Kidney (tissue), 13 donors: ENCODE measurements at regions not wholly inside any gene's neighbourhood (a gene's known extent, or its start where the extent isn't known, plus 50 kb on each side); places are given as distances from the start of the nearest gene placed in this dataset.
"Not testable (repeated sequence)": the region's sequence is repeated elsewhere in the genome, so short reads cannot be mapped to it uniquely, and the experiment has no call there.

Experiments used
- DNase-seq, 5 donors: peaks; one replicate each; pipeline ENCODE4 v3.0.0-alpha.2; 2013 to 2020
- FAIRE-seq: peaks from 2 replicates; lab custom pipeline; 2012; peaks lifted over from hg19 to GRCh38; lab: Jason Lieb, UNC
- H3K27ac ChIP-seq, 2 donors: one replicate each; pipeline ENCODE4 v1.7.0; 2013; ENCODE audit warnings: low read depth in 2 of 2, low read length in 2 of 2, inconsistent platforms in 1 of 2
- H3K27me3 ChIP-seq: one replicate; pipeline ENCODE4 v1.7.1; 2013; ENCODE audit warnings: low read length, inconsistent platforms; ENCODE audit not compliant: control insufficient read depth, insufficient read depth
- H3K36me3 ChIP-seq, 3 donors: one replicate each; pipeline versions ENCODE4 v1.7.0 to v1.7.1; 2013; ENCODE audit warnings: low read length in 3 of 3, control low read depth in 1 of 3, inconsistent platforms in 1 of 3; ENCODE audit not compliant: insufficient read depth in 3 of 3, control insufficient read depth in 2 of 3
- H3K4me1 ChIP-seq, 3 donors: one replicate each; pipeline versions ENCODE4 v1.7.0 to v1.7.1; 2013; ENCODE audit warnings: low read length in 3 of 3, inconsistent platforms in 1 of 3, low read depth in 1 of 3; ENCODE audit not compliant: control insufficient read depth in 2 of 3, insufficient read depth in 2 of 3
- H3K4me3 ChIP-seq, 3 donors: one replicate each; pipeline versions ENCODE4 v1.7.0 to v1.8.1; 2013; ENCODE audit warnings: low read length in 3 of 3, control low read depth in 1 of 3, inconsistent platforms in 1 of 3
- H3K9ac ChIP-seq, 3 donors: one replicate each; pipeline versions ENCODE4 v1.7.0 to v1.7.1; 2013; ENCODE audit warnings: low read length in 3 of 3, control low read depth in 1 of 3, inconsistent platforms in 1 of 3
- H3K9me3 ChIP-seq, 3 donors: one replicate each; pipeline versions ENCODE4 v1.7.0 to v1.7.1; 2013; ENCODE audit warnings: low read length in 3 of 3, control low read depth in 1 of 3, inconsistent platforms in 1 of 3; ENCODE audit not compliant: control insufficient read depth in 2 of 3, insufficient read depth in 1 of 3
- CTCF ChIP-seq: IDR thresholded peaks from 3 replicates; pipeline ENCODE4 v1.5.1; 2012; ENCODE audit warnings: mild to moderate bottlenecking, moderate library complexity, borderline replicate concordance; ENCODE audit not compliant: insufficient read depth; ENCODE audit errors: extremely low read depth
- intact Hi-C: fragments of 100-400 bp; cut with DNase I; formaldehyde crosslinking; loops from one replicate; pipeline ENCODE4 v1.11.1; 2022
- donor health status: control.
- donor health status: control.
- donor health status: control.
- donor health status: control.
- donor health status: control.
- donor health status: DM: yes; HTN: yes; CAD: no.
- donor health status: Normal renal cell carcinoma (clear cell type).

DNA sequence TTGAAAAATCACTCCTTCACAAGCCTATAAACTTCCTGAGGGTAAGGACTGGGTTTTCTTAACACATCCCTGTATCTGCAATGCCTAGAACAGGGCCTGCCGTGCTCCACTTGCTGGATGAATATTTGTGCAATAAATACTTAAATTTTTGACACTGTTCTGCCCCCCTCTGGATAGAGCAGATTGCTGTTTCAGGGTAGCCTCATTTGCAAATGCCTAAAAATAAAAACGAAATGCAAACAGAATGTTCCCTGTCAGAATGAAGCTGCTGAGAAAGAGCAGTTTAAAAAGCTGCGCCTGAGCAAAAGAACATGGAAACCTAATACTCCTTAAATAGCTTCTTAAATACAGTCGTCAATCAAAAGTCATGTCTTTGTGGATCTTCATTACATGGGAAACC is 385.3 kb downstream of the PRELID2 start:
- intact Hi-C loops, result no loop called here
- Histone ChIP-seq H3K4me1 (no peaks in the 10 kb centered on the region), H3K27ac (no peak overlapping the region), H3K4me3 (no peak overlapping the region), H3K27me3 (no peaks in the 10 kb centered on the region), H3K36me3 (no peaks in the 10 kb centered on the region), H3K9me3 (peaks cover 0 to 5% (median 0%) of the 10 kb centered on the region in 3 donors), H3K9ac (no peak overlapping the region)
- no peak for DNase-seq
- TF ChIP-seq CTCF, result no peak
- no peak for FAIRE-seq

DNA sequence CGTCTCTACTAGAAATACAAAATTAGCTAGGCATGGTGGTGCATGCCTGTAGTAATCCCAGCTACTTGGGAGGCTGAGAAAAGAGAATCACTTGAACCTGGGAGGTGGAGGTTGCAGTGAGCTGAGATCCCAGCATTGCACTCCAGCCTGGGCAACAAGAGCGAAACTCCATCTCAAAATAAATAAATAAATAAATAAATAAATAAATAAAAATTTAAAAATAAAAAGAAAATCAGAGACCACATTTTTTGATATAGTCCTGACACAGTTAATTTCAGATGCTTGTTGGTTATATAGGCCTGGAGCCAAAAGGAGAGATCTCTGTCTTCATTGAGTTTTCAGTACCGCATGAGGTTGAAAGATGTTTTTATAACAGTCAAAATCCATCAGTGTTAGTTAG is 388.3 kb downstream of the PRELID2 start:
- DNase-seq, intact Hi-C loops, H3K4me1 ChIP-seq, H3K27ac ChIP-seq, H3K4me3 ChIP-seq, H3K27me3 ChIP-seq, H3K9me3 ChIP-seq, FAIRE-seq, H3K36me3 ChIP-seq, H3K9ac ChIP-seq: not testable (repeated sequence)

DNA sequence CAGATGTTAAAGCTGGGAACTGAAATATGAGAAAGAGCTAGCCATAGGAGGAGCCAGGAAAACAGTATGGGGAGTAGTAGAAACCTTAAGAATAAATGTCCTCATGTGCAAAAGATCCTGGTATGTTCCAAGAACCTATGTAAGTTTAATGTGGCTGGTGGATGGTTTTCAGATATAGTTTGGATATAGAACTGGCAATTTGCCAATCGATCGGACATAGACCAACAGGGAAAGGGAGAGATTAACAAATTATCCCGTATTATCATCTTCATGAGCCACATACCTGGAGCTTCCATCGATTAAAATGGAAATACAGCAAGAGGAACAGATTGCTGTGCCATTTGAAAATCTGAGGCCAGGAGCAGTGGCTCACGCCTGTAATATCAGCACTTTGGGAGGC is 388.7 kb downstream of the PRELID2 start:
- Histone ChIP-seq H3K27ac (no peak overlapping the region), H3K4me3 (no peak overlapping the region), H3K9me3 (peaks cover 0 to 5% (median 0%) of the 10 kb centered on the region in 3 donors), H3K4me1 (no peaks in the 10 kb centered on the region), H3K9ac (no peak overlapping the region), H3K27me3 (no peaks in the 10 kb centered on the region), H3K36me3 (no peaks in the 10 kb centered on the region)
- DNase-seq, result no peak
- no peak for FAIRE-seq
- intact Hi-C loops, result no loop called here
- no peak for TF ChIP-seq CTCF

DNA sequence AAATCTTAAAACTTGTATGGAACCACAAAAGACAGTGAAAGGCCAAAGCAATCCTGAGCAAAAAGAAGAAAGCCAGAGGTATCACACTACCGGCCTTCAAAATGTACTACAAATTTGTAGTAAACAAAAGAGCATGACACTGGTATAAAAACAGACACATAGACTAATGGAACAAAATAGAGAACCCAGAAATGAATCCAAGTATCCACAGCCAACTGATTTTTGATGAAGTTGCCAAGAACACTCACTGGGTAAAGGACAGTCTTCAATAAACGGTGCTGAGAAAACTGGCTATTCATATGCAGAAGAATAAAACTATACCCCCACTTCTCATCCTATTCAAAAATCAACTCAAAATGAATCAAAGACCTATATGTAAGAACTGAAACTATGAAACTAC is 390.1 kb downstream of the PRELID2 start:
- intact Hi-C loops, result no loop called here
- Histone ChIP-seq H3K9ac (no peak overlapping the region), H3K27ac (no peak overlapping the region), H3K4me1 (no peaks in the 10 kb centered on the region), H3K4me3 (no peak overlapping the region), H3K36me3 (no peaks in the 10 kb centered on the region), H3K9me3 (peaks cover 0 to 8% (median 0%) of the 10 kb centered on the region in 3 donors), H3K27me3 (no peaks in the 10 kb centered on the region)
- FAIRE-seq, result no peak
- no peak for DNase-seq
- TF ChIP-seq CTCF, result no peak
